Right lobe of liver (tissue), 4 donors: ENCODE measurements at regions not wholly inside any gene's neighbourhood (a gene's known extent, or its start where the extent isn't known, plus 50 kb on each side); places are given as distances from the start of the nearest gene placed in this dataset.

Source experiments
- POLR2A ChIP-seq: fragments of 450-650 bp; IDR thresholded peaks from one replicate; pipeline ENCODE4 v1.6.1; 2017; ENCODE audit warnings: antibody characterized with exemption, mild to moderate bottlenecking
- TF ChIP-seq, protein P1 (sequence below), 4 donors: fragments of 200-600 bp in 3 of 4; fragments of 450-650 bp in 1 of 4; IDR thresholded peaks; one replicate each; pipeline versions ENCODE4 v1.5.1 to v1.8.0; 2016 to 2022; ENCODE audit warnings: antibody characterized with exemption in 4 of 4, mild to moderate bottlenecking in 2 of 4
- donor health status: DM: no; HTN: no; CAD: no.
- donor health status: DM: no; HTN: no; CAD: no.
- donor health status: DM: no; HTN: yes; CAD: no.

DNA sequence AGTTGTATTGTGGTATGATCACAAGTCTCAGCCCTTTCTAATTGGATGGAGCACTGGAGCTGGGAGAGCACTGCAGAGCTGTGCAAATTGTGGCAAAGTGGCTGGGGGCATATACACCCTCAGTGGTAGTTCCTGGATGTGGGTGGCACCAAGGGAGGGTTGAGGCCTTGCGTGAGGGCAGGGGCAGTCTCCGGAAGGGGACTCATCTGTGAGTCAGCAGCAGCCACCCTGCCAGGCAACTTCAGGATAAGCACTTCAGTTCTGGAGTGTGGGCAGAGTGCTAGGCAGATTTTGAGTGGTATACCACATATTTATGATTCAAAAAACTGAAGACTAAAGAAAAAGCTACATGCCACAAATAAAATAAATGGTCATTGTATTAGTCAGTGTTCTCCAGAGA lies 210.5 kb downstream of the ETV1 start:
- TF ChIP-seq, protein P1, sequence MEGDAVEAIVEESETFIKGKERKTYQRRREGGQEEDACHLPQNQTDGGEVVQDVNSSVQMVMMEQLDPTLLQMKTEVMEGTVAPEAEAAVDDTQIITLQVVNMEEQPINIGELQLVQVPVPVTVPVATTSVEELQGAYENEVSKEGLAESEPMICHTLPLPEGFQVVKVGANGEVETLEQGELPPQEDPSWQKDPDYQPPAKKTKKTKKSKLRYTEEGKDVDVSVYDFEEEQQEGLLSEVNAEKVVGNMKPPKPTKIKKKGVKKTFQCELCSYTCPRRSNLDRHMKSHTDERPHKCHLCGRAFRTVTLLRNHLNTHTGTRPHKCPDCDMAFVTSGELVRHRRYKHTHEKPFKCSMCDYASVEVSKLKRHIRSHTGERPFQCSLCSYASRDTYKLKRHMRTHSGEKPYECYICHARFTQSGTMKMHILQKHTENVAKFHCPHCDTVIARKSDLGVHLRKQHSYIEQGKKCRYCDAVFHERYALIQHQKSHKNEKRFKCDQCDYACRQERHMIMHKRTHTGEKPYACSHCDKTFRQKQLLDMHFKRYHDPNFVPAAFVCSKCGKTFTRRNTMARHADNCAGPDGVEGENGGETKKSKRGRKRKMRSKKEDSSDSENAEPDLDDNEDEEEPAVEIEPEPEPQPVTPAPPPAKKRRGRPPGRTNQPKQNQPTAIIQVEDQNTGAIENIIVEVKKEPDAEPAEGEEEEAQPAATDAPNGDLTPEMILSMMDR (IDR thresholded peaks at IDR 0.05): no peak
- no peak for TF ChIP-seq POLR2A
